Neutrophil (primary cell): ENCODE measurements at regions not wholly inside any gene's neighbourhood (a gene's known extent, or its start where the extent isn't known, plus 50 kb on each side); places are given as distances from the start of the nearest gene placed in this dataset.

Experiments used
- H3K27ac ChIP-seq: fragments of 200-600 bp; sonication (generic); 2 replicates; pipeline ENCODE4 v1.5.1; 2016; ENCODE audit warnings: mild to moderate bottlenecking, moderate library complexity
- H3K27me3 ChIP-seq: fragments of 200-600 bp; sonication (generic); 2 replicates; pipeline ENCODE4 v1.6.0; 2016; ENCODE audit warnings: mild to moderate bottlenecking
- H3K36me3 ChIP-seq: fragments of 200-600 bp; sonication (generic); 2 replicates; pipeline ENCODE4 v1.5.1; 2017
- H3K4me1 ChIP-seq, 2 experiments: fragments of 200-600 bp in 1 of 2; sonication (generic) in 1 of 2; 1 replicate in 1 of 2; 2 replicates in 1 of 2; pipeline versions ENCODE4 v1.5.1 to v1.6.1; 2013 to 2016; ENCODE audit warnings: low read depth in 1 of 2, low read length in 1 of 2, mild to moderate bottlenecking in 1 of 2, moderate library complexity in 1 of 2; ENCODE audit not compliant: control insufficient read depth in 1 of 2, insufficient read depth in 1 of 2
- H3K4me3 ChIP-seq, 2 experiments: fragments of 200-600 bp in 1 of 2; sonication (generic) in 1 of 2; 1 replicate in 1 of 2; 2 replicates in 1 of 2; pipeline ENCODE4 v1.5.1; 2013 to 2016; ENCODE audit warnings: low read depth in 1 of 2, low read length in 1 of 2, mild to moderate bottlenecking in 1 of 2, moderate library complexity in 1 of 2
- H3K9me3 ChIP-seq: fragments of 200-600 bp; sonication (generic); 2 replicates; pipeline ENCODE4 v1.5.1; 2016
- CTCF ChIP-seq: fragments of 200-600 bp; sonication (generic); IDR thresholded peaks from 2 replicates; pipeline ENCODE4 v1.5.1; 2016; ENCODE audit warnings: antibody characterized with exemption

GRCh38 chr5:82905986-82906385 is 171.2 kb downstream of the TMEM167A start:
- no peaks in the 10 kb centered on the region for H3K9me3 ChIP-seq
- H3K4me1 ChIP-seq = no peaks in the 10 kb centered on the region
- no peaks in the 10 kb centered on the region for H3K27me3 ChIP-seq
- no peak overlapping the region for H3K4me3 ChIP-seq
- TF ChIP-seq CTCF = no peak
- H3K27ac ChIP-seq = no peak overlapping the region
- no peaks in the 10 kb centered on the region for H3K36me3 ChIP-seq

- H3K4me3 ChIP-seq = no peak overlapping the region
- no peaks in the 10 kb centered on the region for H3K36me3 ChIP-seq
- no peaks in the 10 kb centered on the region for H3K9me3 ChIP-seq
- no peaks in the 10 kb centered on the region for H3K27me3 ChIP-seq
- TF ChIP-seq CTCF = no peak
- no peak overlapping the region for H3K27ac ChIP-seq
- H3K4me1 ChIP-seq = no peaks in the 10 kb centered on the region
Observed at GRCh38 chr5:82901281-82901888, 175.8 kb downstream of the TMEM167A start.

- no peaks in the 10 kb centered on the region for H3K4me1 ChIP-seq
- no peaks in the 10 kb centered on the region for H3K9me3 ChIP-seq
- no peak overlapping the region for H3K27ac ChIP-seq
- no peak overlapping the region for H3K4me3 ChIP-seq
- TF ChIP-seq CTCF = no peak
- no peaks in the 10 kb centered on the region for H3K27me3 ChIP-seq
- no peaks in the 10 kb centered on the region for H3K36me3 ChIP-seq
Observed at GRCh38 chr5:82894716-82895115, 182.5 kb downstream of the TMEM167A start.

- Histone ChIP-seq H3K4me1 (no peaks in the 10 kb centered on the region), H3K9me3 (no peaks in the 10 kb centered on the region), H3K4me3 (no peak overlapping the region), H3K36me3 (no peaks in the 10 kb centered on the region), H3K27me3 (no peaks in the 10 kb centered on the region), H3K27ac (no peak overlapping the region)
- TF ChIP-seq CTCF = no peak
Observed at GRCh38 chr5:82889088-82889487, 188.1 kb downstream of the TMEM167A start.

- H3K9me3 ChIP-seq = no peaks in the 10 kb centered on the region
- H3K27ac ChIP-seq = no peak overlapping the region
- no peak overlapping the region for H3K4me3 ChIP-seq
- no peaks in the 10 kb centered on the region for H3K4me1 ChIP-seq
- H3K36me3 ChIP-seq = no peaks in the 10 kb centered on the region
- H3K27me3 ChIP-seq = no peaks in the 10 kb centered on the region
- TF ChIP-seq CTCF = no peak
Observed at GRCh38 chr5:82886911-82887310, 190.3 kb downstream of the TMEM167A start.
